Uterus (tissue), 3 donors: ENCODE measurements at regions not wholly inside any gene's neighbourhood (a gene's known extent, or its start where the extent isn't known, plus 50 kb on each side); places are given as distances from the start of the nearest gene placed in this dataset.
"Not testable (repeated sequence)": the region's sequence is repeated elsewhere in the genome, so short reads cannot be mapped to it uniquely, and the experiment has no call there.

Experiments
- DNase-seq, 2 donors: peaks; one replicate each; pipeline ENCODE4 v3.0.0-alpha.2; 2019 to 2020
- H3K27ac ChIP-seq, 2 donors: fragments of 200-600 bp; sonication (generic); 1 replicate in 1 of 2; 2 replicates in 1 of 2; pipeline ENCODE4 v1.5.1; 2016 to 2018
- H3K27me3 ChIP-seq, 2 donors: fragments of 200-600 bp; sonication (generic); one replicate each; pipeline ENCODE4 v1.5.1; 2018 to 2019; ENCODE audit warnings: control low read depth in 1 of 2
- H3K36me3 ChIP-seq, 2 donors: fragments of 200-600 bp; sonication (generic); one replicate each; pipeline ENCODE4 v1.5.1; 2019; ENCODE audit warnings: control low read depth in 1 of 2
- H3K4me1 ChIP-seq, 2 donors: fragments of 200-600 bp; sonication (generic); one replicate each; pipeline ENCODE4 v1.5.1; 2018 to 2019; ENCODE audit warnings: control low read depth in 1 of 2
- H3K4me3 ChIP-seq, 2 donors: fragments of 200-600 bp; sonication (generic); 1 replicate in 1 of 2; 2 replicates in 1 of 2; pipeline ENCODE4 v1.5.1; 2018 to 2019; ENCODE audit warnings: mild to moderate bottlenecking in 1 of 2
- H3K9me3 ChIP-seq, 2 donors: fragments of 200-600 bp; sonication (generic); one replicate each; pipeline ENCODE4 v1.5.1; 2019; ENCODE audit warnings: control low read depth in 1 of 2
- POLR2A ChIP-seq, 2 donors: fragments of 450-650 bp; IDR thresholded peaks; one replicate each; pipeline ENCODE4 v1.6.1; 2016; ENCODE audit warnings: antibody characterized with exemption in 2 of 2, mild to moderate bottlenecking in 1 of 2, moderate library complexity in 1 of 2
- intact Hi-C: fragments of 100-400 bp; cut with DNase I; formaldehyde crosslinking; loops from one replicate; pipeline ENCODE4 v1.15.1; 2023; ENCODE audit warnings: low total_unique reads
- TF ChIP-seq, protein P1 (sequence below), 4 experiments: fragments of 200-600 bp in 2 of 4; fragments of 450-650 bp in 2 of 4; sonication (generic) in 2 of 4; IDR thresholded peaks; one replicate each; pipeline ENCODE4 v1.5.1; 2016 to 2019; ENCODE audit warnings: antibody characterized with exemption in 4 of 4, mild to moderate bottlenecking in 2 of 4, moderate library complexity in 1 of 4
- donor health status: DM: yes; HTN: yes; CAD: no.

DNA sequence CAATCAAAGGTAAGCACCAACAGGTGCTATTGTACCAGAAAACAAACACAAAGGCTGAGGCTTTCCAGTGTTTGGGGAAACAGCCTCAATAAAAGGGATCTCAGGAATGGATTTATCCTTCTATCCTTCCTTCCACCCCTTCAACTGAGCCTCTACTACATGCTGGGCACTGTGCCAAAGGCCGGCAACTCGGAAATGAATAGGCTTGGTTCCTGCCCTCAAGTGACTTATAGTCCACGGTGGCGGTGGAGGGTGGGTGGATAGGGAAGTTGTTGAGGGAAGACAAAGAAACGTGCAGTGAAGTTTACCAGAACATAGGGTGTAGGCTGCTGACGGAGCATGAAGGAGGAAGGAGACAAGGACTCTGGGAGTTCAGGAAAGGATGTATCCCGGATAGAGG, 73.4 kb upstream of the TAB2 start:
- Histone ChIP-seq H3K4me3 (no peak overlapping the region), H3K27me3 (no peaks in the 10 kb centered on the region), H3K9me3 (no peaks in the 10 kb centered on the region), H3K36me3 (no peaks in the 10 kb centered on the region), H3K4me1 (no peaks in the 10 kb centered on the region), H3K27ac (no peak overlapping the region)
- TF ChIP-seq, protein P1, sequence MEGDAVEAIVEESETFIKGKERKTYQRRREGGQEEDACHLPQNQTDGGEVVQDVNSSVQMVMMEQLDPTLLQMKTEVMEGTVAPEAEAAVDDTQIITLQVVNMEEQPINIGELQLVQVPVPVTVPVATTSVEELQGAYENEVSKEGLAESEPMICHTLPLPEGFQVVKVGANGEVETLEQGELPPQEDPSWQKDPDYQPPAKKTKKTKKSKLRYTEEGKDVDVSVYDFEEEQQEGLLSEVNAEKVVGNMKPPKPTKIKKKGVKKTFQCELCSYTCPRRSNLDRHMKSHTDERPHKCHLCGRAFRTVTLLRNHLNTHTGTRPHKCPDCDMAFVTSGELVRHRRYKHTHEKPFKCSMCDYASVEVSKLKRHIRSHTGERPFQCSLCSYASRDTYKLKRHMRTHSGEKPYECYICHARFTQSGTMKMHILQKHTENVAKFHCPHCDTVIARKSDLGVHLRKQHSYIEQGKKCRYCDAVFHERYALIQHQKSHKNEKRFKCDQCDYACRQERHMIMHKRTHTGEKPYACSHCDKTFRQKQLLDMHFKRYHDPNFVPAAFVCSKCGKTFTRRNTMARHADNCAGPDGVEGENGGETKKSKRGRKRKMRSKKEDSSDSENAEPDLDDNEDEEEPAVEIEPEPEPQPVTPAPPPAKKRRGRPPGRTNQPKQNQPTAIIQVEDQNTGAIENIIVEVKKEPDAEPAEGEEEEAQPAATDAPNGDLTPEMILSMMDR (IDR thresholded peaks at IDR 0.05), result no peak
- TF ChIP-seq POLR2A (IDR thresholded peaks at IDR 0.05), result no peak
- intact Hi-C loops, result no loop called here
- DNase-seq, result no peak

DNA sequence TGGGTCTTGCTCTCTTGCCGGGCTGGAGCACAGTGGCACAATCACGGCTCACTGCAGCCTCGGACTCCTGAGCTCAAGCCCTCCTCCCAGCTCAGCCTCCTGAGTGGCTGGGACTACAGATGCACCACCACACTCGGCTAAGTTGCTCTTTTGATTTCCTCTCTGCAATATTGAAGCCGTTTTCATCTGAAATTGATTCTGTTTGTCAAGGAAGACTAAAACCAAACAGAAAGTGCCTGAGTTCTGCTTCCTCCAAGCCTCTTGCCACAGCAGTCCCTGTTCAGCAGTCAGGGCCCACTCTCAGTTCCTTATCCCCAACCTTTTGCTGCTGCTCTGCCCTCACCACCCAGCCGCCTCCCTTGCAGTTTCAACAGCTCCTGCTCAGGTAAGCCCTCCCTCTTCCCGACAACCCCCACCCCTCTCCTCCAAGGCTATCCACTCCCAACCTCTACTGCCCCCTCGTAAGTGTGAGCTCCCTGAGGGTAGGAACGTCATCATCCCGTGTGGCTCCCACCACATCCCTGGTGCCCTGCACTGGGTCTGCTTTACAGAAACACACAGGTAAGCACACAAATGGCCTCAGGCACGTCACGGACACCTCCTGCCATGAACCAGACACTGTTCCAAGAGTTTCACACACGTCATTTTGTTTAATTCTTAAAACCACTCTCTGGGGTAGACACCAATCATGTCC, 70.7 kb upstream of the TAB2 start:
- intact Hi-C loops, result no loop called here
- TF ChIP-seq, protein P1 (IDR thresholded peaks at IDR 0.05), result no peak
- no peak for TF ChIP-seq POLR2A (IDR thresholded peaks at IDR 0.05)
- H3K27me3 ChIP-seq, result no peaks in the 10 kb centered on the region
- no peaks in the 10 kb centered on the region for H3K9me3 ChIP-seq
- H3K36me3 ChIP-seq, result no peaks in the 10 kb centered on the region
- H3K27ac ChIP-seq, result no peak overlapping the region
- no peak for DNase-seq
- H3K4me3 ChIP-seq, result no peak overlapping the region
- no peaks in the 10 kb centered on the region for H3K4me1 ChIP-seq

DNA sequence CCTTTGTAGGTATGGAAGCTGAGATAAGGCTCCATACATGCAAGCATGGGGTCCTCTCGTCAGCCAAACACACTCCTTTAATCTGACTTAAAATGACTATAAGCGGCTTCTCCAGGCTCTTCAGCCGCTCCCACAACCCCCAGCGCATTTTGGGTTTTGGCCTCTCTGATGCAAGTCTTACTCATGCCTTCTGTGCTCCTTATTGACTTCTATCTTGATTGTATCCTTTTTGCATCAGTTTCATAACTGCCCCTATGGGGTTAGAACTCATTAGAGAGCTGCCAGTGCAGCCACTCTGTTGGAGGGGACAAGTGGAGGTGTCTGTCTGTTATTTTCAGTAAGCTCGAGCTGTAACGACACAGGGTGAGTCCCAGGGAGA, 70.1 kb upstream of the TAB2 start:
- Histone ChIP-seq H3K27ac (no peak overlapping the region), H3K36me3 (no peaks in the 10 kb centered on the region), H3K4me1 (no peaks in the 10 kb centered on the region), H3K4me3 (no peak overlapping the region), H3K27me3 (no peaks in the 10 kb centered on the region), H3K9me3 (no peaks in the 10 kb centered on the region)
- TF ChIP-seq, protein P1 (IDR thresholded peaks at IDR 0.05), result no peak
- TF ChIP-seq POLR2A (IDR thresholded peaks at IDR 0.05), result no peak
- no peak for DNase-seq
- intact Hi-C loops, result no loop called here

DNA sequence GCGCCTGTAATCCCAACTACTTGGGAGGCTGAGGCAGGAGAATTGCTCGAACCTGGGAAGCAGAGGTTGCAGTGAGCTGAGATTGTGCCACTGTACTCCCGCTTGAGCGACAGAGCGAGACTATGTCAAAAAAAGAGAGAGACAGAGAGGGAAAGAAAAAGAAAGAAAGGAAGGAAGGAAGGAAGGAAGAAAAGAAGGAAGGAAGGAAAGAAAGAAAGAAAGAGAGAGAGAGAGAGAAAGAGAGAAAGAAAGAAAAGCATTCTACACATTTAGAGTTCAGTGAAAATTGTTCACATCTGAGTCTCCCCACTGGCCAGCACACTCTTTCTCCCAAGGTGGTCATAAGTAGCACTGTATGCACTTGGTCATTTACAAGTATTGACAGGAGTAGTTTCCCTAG, 69.2 kb upstream of the TAB2 start:
- H3K9me3 ChIP-seq, H3K36me3 ChIP-seq, intact Hi-C loops, H3K4me3 ChIP-seq, DNase-seq, H3K27me3 ChIP-seq, H3K27ac ChIP-seq, H3K4me1 ChIP-seq: not testable (repeated sequence)

DNA sequence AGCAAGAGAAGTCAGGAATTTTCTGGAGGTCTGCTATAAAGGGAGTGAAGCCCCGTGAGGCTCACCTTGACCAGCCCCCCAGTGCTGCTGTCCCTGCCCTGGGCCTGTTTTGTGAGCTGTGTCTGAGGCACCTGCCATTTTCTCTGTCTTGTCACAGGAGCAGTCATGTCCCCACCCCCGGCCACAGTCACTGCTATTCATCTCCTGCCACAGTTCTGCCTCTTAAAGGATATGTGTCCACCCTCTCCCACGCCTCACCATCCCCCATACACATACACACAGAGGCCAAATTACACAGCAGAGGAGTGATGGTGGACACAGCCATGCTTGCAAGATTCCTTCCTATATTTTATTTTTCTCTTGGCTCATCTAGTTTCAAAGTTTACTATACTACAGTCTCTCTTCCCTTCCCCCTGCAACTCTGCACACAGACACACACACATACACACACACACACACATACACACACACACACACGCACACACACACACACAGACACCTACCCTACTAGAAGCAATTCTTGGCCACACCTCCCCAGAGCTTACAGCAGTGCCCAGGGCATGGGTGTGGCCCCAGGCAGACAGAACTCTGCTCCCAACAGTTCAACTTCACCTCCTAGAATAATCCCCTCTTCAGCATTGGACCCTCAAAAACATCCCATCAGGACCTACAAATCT, 68.7 kb upstream of the TAB2 start:
- DNase-seq, result no peak
- H3K4me1 ChIP-seq, result no peaks in the 10 kb centered on the region
- H3K4me3 ChIP-seq, result no peak overlapping the region
- H3K9me3 ChIP-seq, result no peaks in the 10 kb centered on the region
- H3K27ac ChIP-seq, result no peak overlapping the region
- TF ChIP-seq POLR2A (IDR thresholded peaks at IDR 0.05), result no peak
- TF ChIP-seq, protein P1 (IDR thresholded peaks at IDR 0.05), result no peak
- no peaks in the 10 kb centered on the region for H3K36me3 ChIP-seq
- no peaks in the 10 kb centered on the region for H3K27me3 ChIP-seq
- intact Hi-C loops, result no loop called here
